ENCODE measurements at regions not wholly inside any gene's neighbourhood (a gene's known extent, or its start where the extent isn't known, plus 50 kb on each side); places are given as distances from the start of the nearest gene placed in this dataset.

DNA sequence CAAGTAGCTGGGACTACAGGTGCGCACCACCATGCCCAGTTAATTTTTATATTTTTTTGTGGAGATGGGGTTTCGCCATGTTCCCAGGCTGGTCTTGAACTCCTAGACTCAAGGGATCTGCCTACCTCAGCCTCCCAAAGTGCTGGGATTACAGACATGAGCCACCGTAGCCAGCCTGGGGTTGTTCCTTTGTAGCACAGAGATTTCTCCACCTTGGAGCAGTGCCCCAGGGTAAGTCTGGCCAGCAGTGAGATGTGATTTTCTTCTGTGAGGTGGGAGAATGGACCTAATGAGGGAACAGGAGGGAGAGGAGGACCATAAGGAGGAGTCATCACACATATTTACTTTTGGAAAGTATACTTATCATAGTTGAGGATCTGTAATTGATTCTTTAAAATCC lies 61.1 kb upstream of the GADD45A start:
- no peaks in the 10 kb centered on the region for H3F3A ChIP-seq (ENCODE audit: low read depth)
- H3K4me3 Mint-ChIP-seq, result no peak overlapping the region
- no peak overlapping the region for H2AFZ ChIP-seq (replicated peaks)
- no peaks in the 10 kb centered on the region for H3K36me3 Mint-ChIP-seq
- H3K27me3 ChIP-seq, result no peaks in the 10 kb centered on the region
- no peaks in the 10 kb centered on the region for H3K4me1 Mint-ChIP-seq
- no peak overlapping the region for H3K27ac ChIP-seq
- no peaks in the 10 kb centered on the region for H3K36me3 ChIP-seq
- H3K4me3 ChIP-seq, result no peak overlapping the region
- TF ChIP-seq, protein P1, sequence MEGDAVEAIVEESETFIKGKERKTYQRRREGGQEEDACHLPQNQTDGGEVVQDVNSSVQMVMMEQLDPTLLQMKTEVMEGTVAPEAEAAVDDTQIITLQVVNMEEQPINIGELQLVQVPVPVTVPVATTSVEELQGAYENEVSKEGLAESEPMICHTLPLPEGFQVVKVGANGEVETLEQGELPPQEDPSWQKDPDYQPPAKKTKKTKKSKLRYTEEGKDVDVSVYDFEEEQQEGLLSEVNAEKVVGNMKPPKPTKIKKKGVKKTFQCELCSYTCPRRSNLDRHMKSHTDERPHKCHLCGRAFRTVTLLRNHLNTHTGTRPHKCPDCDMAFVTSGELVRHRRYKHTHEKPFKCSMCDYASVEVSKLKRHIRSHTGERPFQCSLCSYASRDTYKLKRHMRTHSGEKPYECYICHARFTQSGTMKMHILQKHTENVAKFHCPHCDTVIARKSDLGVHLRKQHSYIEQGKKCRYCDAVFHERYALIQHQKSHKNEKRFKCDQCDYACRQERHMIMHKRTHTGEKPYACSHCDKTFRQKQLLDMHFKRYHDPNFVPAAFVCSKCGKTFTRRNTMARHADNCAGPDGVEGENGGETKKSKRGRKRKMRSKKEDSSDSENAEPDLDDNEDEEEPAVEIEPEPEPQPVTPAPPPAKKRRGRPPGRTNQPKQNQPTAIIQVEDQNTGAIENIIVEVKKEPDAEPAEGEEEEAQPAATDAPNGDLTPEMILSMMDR (IDR thresholded peaks at IDR 0.05), result no peak
- TF ChIP-seq EZH2 (IDR thresholded peaks at IDR 0.05) (no peak), EZH2phosphoT487 (IDR thresholded peaks at IDR 0.05) (no peak)
- H3K9me3 ChIP-seq (ENCODE audit: low read depth), result no peaks in the 10 kb centered on the region
- no peaks in the 10 kb centered on the region for H3K9me3 Mint-ChIP-seq
- DNase-seq (ENCODE audit: low spot score), result no peak
- no peak overlapping the region for H3K9ac ChIP-seq
- no peaks in the 10 kb centered on the region for H3K4me1 ChIP-seq
- H3K27me3 Mint-ChIP-seq (ENCODE audit: insufficient read depth, low read depth), result peaks cover 5% of the 10 kb centered on the region
- H3K27ac Mint-ChIP-seq, result no peak overlapping the region
- H3K4me2 ChIP-seq, result no peak overlapping the region
- no peaks in the 10 kb centered on the region for H4K20me1 ChIP-seq (ENCODE audit: low read depth)
- no peaks in the 10 kb centered on the region for H3K79me2 ChIP-seq (ENCODE audit: low read depth)

DNA sequence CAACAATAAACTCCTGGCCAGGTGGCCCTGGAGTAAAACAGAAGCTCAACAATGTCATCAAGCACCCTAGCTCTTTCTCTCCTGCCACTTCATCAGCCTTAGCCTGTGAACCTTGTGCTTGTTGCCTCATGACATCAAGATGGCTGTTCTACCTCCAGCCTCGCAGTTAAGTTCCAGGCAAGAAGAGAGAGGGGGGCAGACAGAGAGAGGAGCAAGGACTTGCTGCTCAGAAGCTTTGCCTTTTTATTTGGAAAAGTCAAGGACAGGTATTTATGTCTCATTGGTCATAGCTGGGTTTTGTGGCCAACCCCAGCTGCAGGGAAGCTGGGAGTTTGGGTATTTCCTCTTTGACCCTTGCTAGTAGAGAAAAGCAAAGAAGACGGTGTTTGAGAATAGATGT lies 60.3 kb upstream of the GADD45A start:
- no peaks in the 10 kb centered on the region for H3K36me3 ChIP-seq
- H3K9me3 Mint-ChIP-seq, result no peaks in the 10 kb centered on the region
- H3F3A ChIP-seq (ENCODE audit: low read depth), result no peaks in the 10 kb centered on the region
- H3K27ac ChIP-seq, result no peak overlapping the region
- H2AFZ ChIP-seq (replicated peaks), result no peak overlapping the region
- no peaks in the 10 kb centered on the region for H3K4me1 Mint-ChIP-seq
- H3K36me3 Mint-ChIP-seq, result no peaks in the 10 kb centered on the region
- no peaks in the 10 kb centered on the region for H4K20me1 ChIP-seq (ENCODE audit: low read depth)
- DNase-seq (ENCODE audit: low spot score), result no peak
- TF ChIP-seq, protein P1 (IDR thresholded peaks at IDR 0.05), result no peak
- no peak for TF ChIP-seq EZH2 (IDR thresholded peaks at IDR 0.05)
- no peak for TF ChIP-seq EZH2phosphoT487 (IDR thresholded peaks at IDR 0.05)
- H3K4me2 ChIP-seq, result no peak overlapping the region
- no peaks in the 10 kb centered on the region for H3K27me3 ChIP-seq
- H3K4me3 Mint-ChIP-seq, result no peak overlapping the region
- H3K27ac Mint-ChIP-seq, result no peak overlapping the region
- no peak overlapping the region for H3K4me3 ChIP-seq
- H3K9me3 ChIP-seq (ENCODE audit: low read depth), result no peaks in the 10 kb centered on the region
- H3K9ac ChIP-seq, result no peak overlapping the region
- H3K4me1 ChIP-seq, result no peaks in the 10 kb centered on the region
- H3K79me2 ChIP-seq (ENCODE audit: low read depth), result no peaks in the 10 kb centered on the region
- H3K27me3 Mint-ChIP-seq (ENCODE audit: insufficient read depth, low read depth), result peaks cover 5% of the 10 kb centered on the region

DNA sequence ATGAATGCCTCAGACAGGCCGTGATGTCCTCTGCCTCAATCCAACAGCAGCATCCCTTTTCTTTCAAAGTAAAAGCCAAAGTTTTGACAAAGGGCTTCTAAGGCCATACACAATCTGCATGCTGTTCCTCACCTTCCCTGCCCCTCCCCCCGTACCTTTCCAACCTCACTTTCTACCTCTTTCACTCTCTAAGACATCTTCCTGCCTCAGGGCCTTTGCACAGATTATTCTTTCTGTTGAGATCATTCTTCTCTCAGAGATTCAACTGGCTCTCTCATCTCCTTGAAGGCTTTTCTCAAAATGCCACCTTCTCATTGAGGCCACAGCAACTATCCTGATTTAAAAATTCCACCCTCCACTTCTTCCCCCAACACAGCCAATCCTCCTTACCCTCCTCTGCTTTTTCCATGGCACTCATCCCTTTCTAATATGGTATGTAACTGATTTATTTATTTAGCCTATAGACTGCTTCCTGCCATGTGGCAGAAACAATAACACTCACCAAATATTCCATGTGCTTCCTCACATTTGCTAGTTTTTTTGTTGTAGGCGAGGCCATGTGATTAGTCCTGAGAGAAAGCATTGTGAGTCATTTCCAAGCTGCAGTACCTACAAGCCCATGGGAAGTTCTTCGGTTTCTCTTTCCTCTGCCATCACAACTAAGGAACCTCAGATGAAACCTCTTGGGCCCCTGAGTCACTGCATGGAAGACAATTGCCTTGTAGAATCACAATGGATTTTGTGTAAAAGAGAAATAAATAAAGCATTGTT lies 58.7 kb upstream of the GADD45A start:
- Histone ChIP-seq H3K4me2 (no peak overlapping the region), H3K79me2 (ENCODE audit: low read depth) (no peaks in the 10 kb centered on the region), H3K4me1 (no peaks in the 10 kb centered on the region), H3K36me3 (no peaks in the 10 kb centered on the region), H3K27ac (no peak overlapping the region), H2AFZ (replicated peaks) (no peak overlapping the region), H3K9ac (no peak overlapping the region), H3K4me3 (no peak overlapping the region), H4K20me1 (ENCODE audit: low read depth) (no peaks in the 10 kb centered on the region), H3K9me3 (ENCODE audit: low read depth) (no peaks in the 10 kb centered on the region), H3F3A (ENCODE audit: low read depth) (no peaks in the 10 kb centered on the region), H3K27me3 (no peaks in the 10 kb centered on the region)
- Mint-ChIP-seq H3K9me3 (no peaks in the 10 kb centered on the region), H3K36me3 (no peaks in the 10 kb centered on the region), H3K27ac (no peak overlapping the region), H3K27me3 (ENCODE audit: insufficient read depth, low read depth) (no peaks in the 10 kb centered on the region), H3K4me3 (no peak overlapping the region), H3K4me1 (no peaks in the 10 kb centered on the region)
- no peak for DNase-seq (ENCODE audit: low spot score)
- no peak for TF ChIP-seq EZH2 (IDR thresholded peaks at IDR 0.05)
- TF ChIP-seq, protein P1 (IDR thresholded peaks at IDR 0.05), result no peak
- TF ChIP-seq EZH2phosphoT487 (IDR thresholded peaks at IDR 0.05), result no peak
